NCI-H187 (cell line): ENCODE measurements at regions not wholly inside any gene's neighbourhood (a gene's known extent, or its start where the extent isn't known, plus 50 kb on each side); places are given as distances from the start of the nearest gene placed in this dataset.
"Not testable (repeated sequence)": the region's sequence is repeated elsewhere in the genome, so short reads cannot be mapped to it uniquely, and the experiment has no call there.

Experiments
- DNase-seq, 2 experiments: peaks; one replicate each; lab custom pipeline; 2025; lab: John Stamatoyannopoulos, UW

- no peak for DNase-seq
Observed at GRCh38 chr11:24163146-24163545, 333.7 kb upstream of the LUZP2 start.

GRCh38 chr11:24163841-24164240 is 333.0 kb upstream of the LUZP2 start:
- no peak for DNase-seq

GRCh38 chr11:24171869-24172268 is 325.0 kb upstream of the LUZP2 start:
- DNase-seq, result no peak

GRCh38 chr11:24181395-24182047 is 315.3 kb upstream of the LUZP2 start:
- DNase-seq, result no peak

- DNase-seq, result not testable (repeated sequence)
Observed at GRCh38 chr11:24185535-24185934, 311.3 kb upstream of the LUZP2 start.

- no peak for DNase-seq
Observed at GRCh38 chr11:24196733-24197132, 300.1 kb upstream of the LUZP2 start.

- no peak for DNase-seq
Observed at GRCh38 chr11:24198481-24198880, 298.4 kb upstream of the LUZP2 start.

- DNase-seq, result no peak
Observed at GRCh38 chr11:24199461-24199860, 297.4 kb upstream of the LUZP2 start.

- no peak for DNase-seq
Observed at GRCh38 chr11:24206030-24206429, 290.8 kb upstream of the LUZP2 start.

- no peak for DNase-seq
Observed at GRCh38 chr11:24206511-24206910, 290.3 kb upstream of the LUZP2 start.

GRCh38 chr11:24216488-24216887 is 280.4 kb upstream of the LUZP2 start:
- DNase-seq, result no peak

GRCh38 chr11:24217319-24217718 is 279.5 kb upstream of the LUZP2 start:
- DNase-seq, result not testable (repeated sequence)

- DNase-seq, result no peak
Observed at GRCh38 chr11:24225501-24225900, 271.4 kb upstream of the LUZP2 start.

GRCh38 chr11:24226606-24227005 is 270.2 kb upstream of the LUZP2 start:
- no peak for DNase-seq

- DNase-seq, result peak in 1 of 2 experiments; percentile 29
Observed at GRCh38 chr11:24233041-24233440, 263.8 kb upstream of the LUZP2 start.

- DNase-seq, result no peak
Observed at GRCh38 chr11:24234822-24235508, 261.9 kb upstream of the LUZP2 start.

GRCh38 chr11:24238771-24239645 is 257.8 kb upstream of the LUZP2 start:
- peak in 1 of 2 experiments; percentile 8 for DNase-seq

- no peak for DNase-seq
Observed at GRCh38 chr11:24239930-24240329, 256.9 kb upstream of the LUZP2 start.

GRCh38 chr11:24240496-24241175 is 256.2 kb upstream of the LUZP2 start:
- no peak for DNase-seq

GRCh38 chr11:24246715-24247114 is 250.1 kb upstream of the LUZP2 start:
- no peak for DNase-seq

GRCh38 chr11:24247846-24248245 is 249.0 kb upstream of the LUZP2 start:
- DNase-seq, result no peak

- no peak for DNase-seq
Observed at GRCh38 chr11:24249921-24250320, 246.9 kb upstream of the LUZP2 start.
